ENCODE measurements at regions not wholly inside any gene's neighbourhood (a gene's known extent, or its start where the extent isn't known, plus 50 kb on each side); places are given as distances from the start of the nearest gene placed in this dataset.

DNA sequence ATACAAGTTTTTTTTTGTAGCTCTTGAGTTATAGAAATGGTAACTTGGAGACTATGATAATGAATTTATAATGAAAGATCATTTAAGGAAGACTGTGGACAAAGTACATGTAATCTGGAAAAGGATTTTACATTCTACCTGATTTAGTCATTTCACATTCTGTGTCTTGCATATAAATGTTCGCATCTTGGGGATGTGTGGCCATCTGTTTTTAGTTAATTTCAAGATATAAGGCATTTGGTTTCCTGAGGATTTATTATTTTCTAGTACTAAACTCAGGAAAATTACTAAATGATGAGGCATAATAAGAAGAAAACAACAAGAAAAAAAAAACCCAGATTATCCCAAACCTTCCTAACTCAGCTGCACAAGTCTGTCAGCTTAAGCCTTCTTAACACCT lies 112.7 kb upstream of the PRL start:
- no peak overlapping the region for H3K27ac ChIP-seq
- no peak for DNase-seq
- H3K27me3 ChIP-seq: no peaks in the 10 kb centered on the region
- H3K36me3 ChIP-seq (replicated peaks in 1 of 2): no peaks in the 10 kb centered on the region
- H3K4me3 ChIP-seq: no peak overlapping the region
- TF ChIP-seq, protein P1, sequence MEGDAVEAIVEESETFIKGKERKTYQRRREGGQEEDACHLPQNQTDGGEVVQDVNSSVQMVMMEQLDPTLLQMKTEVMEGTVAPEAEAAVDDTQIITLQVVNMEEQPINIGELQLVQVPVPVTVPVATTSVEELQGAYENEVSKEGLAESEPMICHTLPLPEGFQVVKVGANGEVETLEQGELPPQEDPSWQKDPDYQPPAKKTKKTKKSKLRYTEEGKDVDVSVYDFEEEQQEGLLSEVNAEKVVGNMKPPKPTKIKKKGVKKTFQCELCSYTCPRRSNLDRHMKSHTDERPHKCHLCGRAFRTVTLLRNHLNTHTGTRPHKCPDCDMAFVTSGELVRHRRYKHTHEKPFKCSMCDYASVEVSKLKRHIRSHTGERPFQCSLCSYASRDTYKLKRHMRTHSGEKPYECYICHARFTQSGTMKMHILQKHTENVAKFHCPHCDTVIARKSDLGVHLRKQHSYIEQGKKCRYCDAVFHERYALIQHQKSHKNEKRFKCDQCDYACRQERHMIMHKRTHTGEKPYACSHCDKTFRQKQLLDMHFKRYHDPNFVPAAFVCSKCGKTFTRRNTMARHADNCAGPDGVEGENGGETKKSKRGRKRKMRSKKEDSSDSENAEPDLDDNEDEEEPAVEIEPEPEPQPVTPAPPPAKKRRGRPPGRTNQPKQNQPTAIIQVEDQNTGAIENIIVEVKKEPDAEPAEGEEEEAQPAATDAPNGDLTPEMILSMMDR (IDR thresholded peaks at IDR 0.05): no peak
- no peak for TF ChIP-seq POLR2A (IDR thresholded peaks at IDR 0.05)
- no peaks in the 10 kb centered on the region for H3K4me1 ChIP-seq (replicated peaks in 1 of 2)
- no peaks in the 10 kb centered on the region for H3K9me3 ChIP-seq (replicated peaks in 1 of 3)
- intact Hi-C loops (cut with DNase I): no loop called here
- 82 to 92% (median 83%) methylated on average over 1 of the region's 1 CpG for WGBS, 4 donors

DNA sequence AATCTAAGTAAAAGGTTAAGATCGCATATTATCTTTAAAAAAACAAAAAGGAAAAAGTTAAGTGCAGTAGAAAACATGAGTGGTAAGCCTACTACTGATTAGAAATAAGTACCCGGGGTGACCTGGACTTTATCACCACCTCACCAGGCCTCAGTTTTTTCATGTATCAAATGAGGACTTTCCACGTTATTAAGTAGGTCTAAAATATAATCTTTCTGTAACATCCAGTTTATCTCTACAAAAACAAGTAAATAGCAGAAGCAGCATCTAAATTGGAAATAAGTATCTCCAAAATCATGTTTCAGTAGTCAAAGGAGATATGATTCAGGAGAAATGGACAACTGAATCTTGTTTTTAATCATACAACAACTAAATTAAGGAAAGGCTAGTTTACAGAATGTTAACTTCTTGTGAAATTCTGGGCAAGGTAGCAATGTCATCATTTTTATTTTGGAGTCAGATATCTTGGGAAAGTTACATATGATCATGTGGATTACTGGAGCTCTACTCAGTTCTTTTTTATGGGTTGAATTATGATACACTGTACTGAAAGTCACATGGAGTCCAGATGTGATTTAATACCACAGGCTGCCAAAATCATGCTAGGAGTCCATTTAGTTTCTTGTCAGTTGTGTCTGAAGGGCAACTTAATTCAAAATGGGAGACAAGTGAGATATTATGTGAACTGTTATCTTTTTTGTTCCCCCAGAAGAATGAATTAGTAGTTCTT lies 114.7 kb upstream of the PRL start:
- no peak for DNase-seq
- H3K36me3 ChIP-seq (replicated peaks in 1 of 2): no peaks in the 10 kb centered on the region
- H3K27me3 ChIP-seq: no peaks in the 10 kb centered on the region
- no peak overlapping the region for H3K27ac ChIP-seq
- TF ChIP-seq, protein P1 (IDR thresholded peaks at IDR 0.05): no peak
- intact Hi-C loops (cut with DNase I): no loop called here
- H3K4me1 ChIP-seq (replicated peaks in 1 of 2): no peaks in the 10 kb centered on the region
- H3K4me3 ChIP-seq: no peak overlapping the region
- H3K9me3 ChIP-seq (replicated peaks in 1 of 3): no peaks in the 10 kb centered on the region
- WGBS, 4 donors: 80 to 84% (median 82%) methylated on average over 3 of the region's 3 CpGs

DNA sequence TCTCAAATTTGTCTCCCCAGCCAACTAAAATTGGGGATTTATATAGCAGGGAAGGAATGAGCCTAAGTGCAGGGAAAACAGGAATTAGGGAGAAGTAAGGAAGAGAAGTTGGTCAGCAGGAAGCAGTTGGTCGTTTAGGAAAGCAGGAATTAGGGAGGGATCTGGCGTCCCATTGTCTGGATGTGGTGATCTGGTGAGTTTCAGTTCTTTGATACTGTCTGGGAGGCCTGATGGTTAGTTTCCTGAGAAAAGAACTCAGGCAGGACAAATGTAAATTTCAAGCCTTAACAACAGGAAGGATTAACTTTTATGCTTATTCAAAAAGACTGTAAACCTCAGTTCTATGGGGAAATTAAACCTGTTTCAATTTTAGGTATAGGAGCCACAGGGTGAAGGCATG lies 116.2 kb upstream of the PRL start:
- Histone ChIP-seq H3K4me1 (replicated peaks in 1 of 2) (no peaks in the 10 kb centered on the region), H3K27ac (no peak overlapping the region), H3K9me3 (replicated peaks in 1 of 3) (no peaks in the 10 kb centered on the region), H3K27me3 (no peaks in the 10 kb centered on the region), H3K36me3 (replicated peaks in 1 of 2) (no peaks in the 10 kb centered on the region), H3K4me3 (no peak overlapping the region)
- 48 to 75% (median 70%) methylated on average over 2 of the region's 2 CpGs for WGBS, 4 donors
- TF ChIP-seq, protein P1 (IDR thresholded peaks at IDR 0.05): no peak
- TF ChIP-seq POLR2A (IDR thresholded peaks at IDR 0.05): no peak
- intact Hi-C loops (cut with DNase I): no loop called here
- DNase-seq: no peak

DNA sequence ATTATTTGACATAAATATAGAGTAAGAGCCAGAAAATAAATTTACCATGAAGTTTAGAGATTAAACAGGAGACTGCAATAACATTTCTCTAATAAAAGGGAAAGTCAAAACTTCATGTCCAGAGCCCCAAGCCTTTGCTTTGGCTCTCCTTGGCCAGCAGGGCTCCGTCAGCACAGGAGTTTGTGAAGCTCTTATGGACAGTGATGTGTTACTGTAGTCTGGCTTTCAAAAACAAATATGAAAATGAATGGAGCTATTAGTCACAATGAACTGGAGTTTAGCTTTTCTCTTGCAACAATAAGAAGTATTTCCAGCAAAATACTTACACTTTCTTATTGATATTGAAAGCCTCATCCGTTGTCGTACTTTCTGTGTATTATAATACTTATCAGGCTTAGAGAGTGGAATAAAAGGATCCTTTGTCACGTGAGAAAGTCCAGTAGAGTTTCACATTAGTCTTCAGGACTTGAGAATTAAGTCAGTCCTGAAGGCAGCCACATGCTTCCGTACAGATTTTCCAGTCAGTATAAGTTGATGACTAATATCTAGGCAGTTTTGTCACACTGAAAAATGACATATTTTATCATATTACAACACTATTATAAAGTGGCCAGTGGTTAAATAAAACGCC lies 117.0 kb upstream of the PRL start:
- intact Hi-C loops (cut with DNase I): no loop called here
- H3K27ac ChIP-seq: no peak overlapping the region
- DNase-seq: peak in 1 of 7 donors; percentile 5
- no peak overlapping the region for H3K4me3 ChIP-seq
- H3K4me1 ChIP-seq (replicated peaks in 1 of 2): no peaks in the 10 kb centered on the region
- H3K27me3 ChIP-seq: no peaks in the 10 kb centered on the region
- TF ChIP-seq POLR2A (IDR thresholded peaks at IDR 0.05): no peak
- TF ChIP-seq, protein P1 (IDR thresholded peaks at IDR 0.05): no peak
- 64 to 75% (median 66%) methylated on average over 6 of the region's 6 CpGs for WGBS, 4 donors
- H3K9me3 ChIP-seq (replicated peaks in 1 of 3): peaks cover 0 to 6% (median 0%) of the 10 kb centered on the region in 3 donors
- H3K36me3 ChIP-seq (replicated peaks in 1 of 2): no peaks in the 10 kb centered on the region
